ENCODE measurements at regions not wholly inside any gene's neighbourhood (a gene's known extent, or its start where the extent isn't known, plus 50 kb on each side); places are given as distances from the start of the nearest gene placed in this dataset.
A peak's percentile ranks its signal among the peaks of the same experiment; 100 is the strongest.
"Not testable (repeated sequence)": the region's sequence is repeated elsewhere in the genome, so short reads cannot be mapped to it uniquely, and the experiment has no call there.

DNA sequence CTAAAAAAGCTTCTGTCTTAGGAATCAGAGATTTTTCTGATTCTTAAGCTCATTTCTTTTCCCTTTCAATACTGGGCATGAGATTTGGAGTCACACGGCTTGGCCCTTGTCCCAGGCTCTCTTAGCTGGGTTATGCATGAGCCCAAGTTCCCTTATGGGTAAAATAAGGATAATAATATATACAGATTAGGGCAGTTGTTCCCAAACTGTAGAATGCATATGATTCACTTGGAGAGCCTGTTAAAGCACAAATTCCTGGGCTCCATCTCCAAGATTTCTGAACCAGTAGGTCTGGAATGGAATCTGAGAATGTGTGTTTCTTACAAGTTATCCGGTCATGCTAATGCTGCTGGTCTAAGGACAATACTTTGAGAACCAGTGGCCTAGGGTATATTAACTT, 154.0 kb downstream of the REEP3 start:
- Mint-ChIP-seq H3K4me1 (peaks cover 5% of the 10 kb centered on the region), H3K27ac (no peak overlapping the region), H3K4me3 (no peak overlapping the region), H3K9me3 (no peaks in the 10 kb centered on the region), H3K27me3 (peaks cover 3% of the 10 kb centered on the region), H3K36me3 (no peaks in the 10 kb centered on the region)
- ATAC-seq (ENCODE audit: low read depth) (no peak), DNase-seq (ENCODE audit: low spot score in 2 of 2) (no peak)

DNA sequence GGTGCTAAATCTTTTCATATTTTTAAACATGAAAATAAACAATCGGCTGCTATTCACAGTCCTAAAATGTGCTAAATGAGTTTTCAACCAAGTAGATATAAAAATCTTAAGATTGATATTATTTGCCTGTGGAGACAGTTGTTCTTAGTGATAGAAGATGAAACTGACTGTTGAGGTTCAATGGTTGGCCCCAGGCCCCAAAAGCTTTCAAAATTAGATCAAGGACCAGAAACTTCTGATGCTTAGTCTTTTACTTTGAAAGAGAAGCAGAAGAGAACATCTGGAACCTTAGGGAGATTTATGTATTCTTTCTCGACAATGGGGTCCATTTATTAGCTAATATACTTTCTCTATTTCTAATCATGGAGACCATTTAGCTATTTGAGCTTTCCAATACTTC, 155.8 kb downstream of the REEP3 start:
- no peak for ATAC-seq (ENCODE audit: low read depth)
- no peak for DNase-seq (ENCODE audit: low spot score in 2 of 2)
- Mint-ChIP-seq H3K4me1 (no peaks in the 10 kb centered on the region), H3K4me3 (no peak overlapping the region), H3K27ac (no peak overlapping the region), H3K27me3 (no peaks in the 10 kb centered on the region), H3K9me3 (no peaks in the 10 kb centered on the region), H3K36me3 (no peaks in the 10 kb centered on the region)

GRCh38 chr10:63680545-63680944, 159.3 kb downstream of the REEP3 start:
- not testable (repeated sequence) for H3K36me3 Mint-ChIP-seq; H3K4me1 Mint-ChIP-seq; H3K9me3 Mint-ChIP-seq; H3K4me3 Mint-ChIP-seq; DNase-seq (ENCODE audit: low spot score in 2 of 2); ATAC-seq (ENCODE audit: low read depth); H3K27ac Mint-ChIP-seq; H3K27me3 Mint-ChIP-seq

GRCh38 chr10:63681993-63682697, 160.9 kb downstream of the REEP3 start:
- no peaks in the 10 kb centered on the region for H3K36me3 Mint-ChIP-seq
- DNase-seq (ENCODE audit: low spot score in 2 of 2) (no peak), ATAC-seq (ENCODE audit: low read depth) (no peak)
- no peak overlapping the region for H3K27ac Mint-ChIP-seq
- H3K4me1 Mint-ChIP-seq, result no peaks in the 10 kb centered on the region
- H3K4me3 Mint-ChIP-seq, result no peak overlapping the region
- peaks cover 2% of the 10 kb centered on the region for H3K27me3 Mint-ChIP-seq
- no peaks in the 10 kb centered on the region for H3K9me3 Mint-ChIP-seq

- H3K4me3 Mint-ChIP-seq; H3K9me3 Mint-ChIP-seq; DNase-seq (ENCODE audit: low spot score in 2 of 2); H3K4me1 Mint-ChIP-seq; H3K27ac Mint-ChIP-seq; ATAC-seq (ENCODE audit: low read depth); H3K27me3 Mint-ChIP-seq; H3K36me3 Mint-ChIP-seq: not testable (repeated sequence)
Observed at GRCh38 chr10:63682698-63683052, 161.5 kb downstream of the REEP3 start.

DNA sequence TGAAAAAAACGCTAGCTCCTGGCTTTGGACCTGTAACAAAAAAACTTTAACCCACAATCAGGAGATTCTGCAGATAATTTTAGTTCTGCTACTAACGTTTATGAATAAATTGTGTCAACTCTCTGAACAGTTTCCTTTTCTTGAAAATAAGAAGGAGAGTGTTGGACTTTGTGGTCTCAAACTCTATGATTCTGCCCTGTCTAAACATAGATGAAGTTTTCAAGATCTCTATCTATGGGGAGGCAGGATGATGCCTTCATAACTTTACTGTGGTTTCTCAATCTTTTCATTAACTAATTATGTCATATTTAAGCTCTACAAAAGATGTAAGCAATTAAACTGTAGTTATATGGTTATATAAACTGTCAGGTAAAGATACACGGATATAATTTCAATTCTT, 162.0 kb downstream of the REEP3 start:
- no peak for DNase-seq (ENCODE audit: low spot score in 2 of 2)

GRCh38 chr10:63683686-63684085, 162.5 kb downstream of the REEP3 start:
- Mint-ChIP-seq H3K27me3 (peaks cover 2% of the 10 kb centered on the region), H3K4me3 (no peak overlapping the region), H3K27ac (no peak overlapping the region), H3K4me1 (no peaks in the 10 kb centered on the region), H3K9me3 (no peaks in the 10 kb centered on the region), H3K36me3 (no peaks in the 10 kb centered on the region)
- DNase-seq (ENCODE audit: low spot score in 2 of 2) (no peak), ATAC-seq (ENCODE audit: low read depth) (no peak)

More for the DNA sequence above, 162.0 kb downstream of the REEP3 start:
- peaks cover 2% of the 10 kb centered on the region for H3K27me3 Mint-ChIP-seq
- H3K27ac Mint-ChIP-seq, result no peak overlapping the region
- no peak overlapping the region for H3K4me3 Mint-ChIP-seq
- no peaks in the 10 kb centered on the region for H3K9me3 Mint-ChIP-seq
- H3K36me3 Mint-ChIP-seq, result no peaks in the 10 kb centered on the region
- ATAC-seq (ENCODE audit: low read depth), result no peak
- H3K4me1 Mint-ChIP-seq, result no peaks in the 10 kb centered on the region

DNA sequence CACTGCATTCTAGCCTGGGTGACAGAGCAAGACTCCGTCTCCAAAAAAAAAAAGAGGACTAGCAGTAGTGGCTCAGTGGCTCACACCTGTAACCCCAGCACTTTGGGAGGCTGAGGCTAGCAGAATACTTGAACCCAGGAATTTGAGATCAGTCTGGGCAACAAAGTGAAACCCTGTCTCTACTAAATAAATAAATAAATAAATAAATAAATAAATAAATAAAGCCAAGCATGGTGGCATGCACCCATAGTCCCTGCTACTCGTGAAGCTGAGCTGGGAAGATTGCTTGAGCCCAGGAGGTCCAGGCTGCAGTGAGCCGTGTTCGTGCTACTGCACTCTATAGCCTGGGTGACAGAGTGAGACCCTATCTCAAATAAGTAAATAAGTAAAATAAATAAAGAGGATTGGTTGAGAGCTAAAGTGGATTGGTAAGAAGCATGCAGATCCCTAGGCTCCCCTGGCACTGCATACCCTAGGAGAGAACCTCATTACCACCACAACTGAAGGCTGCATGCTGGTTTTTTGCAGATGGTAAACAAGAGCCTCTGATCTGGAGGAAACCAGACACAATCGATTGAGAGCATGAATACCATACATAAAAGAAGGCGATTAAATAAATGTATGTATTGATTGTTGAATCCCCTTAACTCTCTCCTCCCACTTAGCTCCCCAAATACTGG, 163.2 kb downstream of the REEP3 start:
- Mint-ChIP-seq H3K4me3 (no peak overlapping the region), H3K27me3 (peaks cover 4% of the 10 kb centered on the region), H3K36me3 (no peaks in the 10 kb centered on the region), H3K27ac (no peak overlapping the region), H3K4me1 (no peaks in the 10 kb centered on the region), H3K9me3 (no peaks in the 10 kb centered on the region)
- DNase-seq (ENCODE audit: low spot score in 2 of 2), result no peak
- ATAC-seq (ENCODE audit: low read depth), result no peak

- Mint-ChIP-seq H3K9me3 (no peaks in the 10 kb centered on the region), H3K27me3 (peaks cover 2% of the 10 kb centered on the region), H3K36me3 (no peaks in the 10 kb centered on the region), H3K4me1 (peaks cover 5% of the 10 kb centered on the region), H3K27ac (no peak overlapping the region), H3K4me3 (no peak overlapping the region)
- ATAC-seq (ENCODE audit: low read depth) (no peak), DNase-seq (ENCODE audit: low spot score in 2 of 2) (no peak)
Observed at GRCh38 chr10:63689768-63690167, 168.6 kb downstream of the REEP3 start.

GRCh38 chr10:63692220-63692896, 171.2 kb downstream of the REEP3 start:
- Mint-ChIP-seq H3K27ac (no peak overlapping the region), H3K4me3 (no peak overlapping the region), H3K4me1 (peaks cover 5% of the 10 kb centered on the region), H3K27me3 (peaks cover 2% of the 10 kb centered on the region), H3K9me3 (no peaks in the 10 kb centered on the region), H3K36me3 (no peaks in the 10 kb centered on the region)
- ATAC-seq (ENCODE audit: low read depth) (peak; percentile 77), DNase-seq (ENCODE audit: low spot score in 2 of 2) (no peak)

GRCh38 chr10:63693021-63693420, 171.8 kb downstream of the REEP3 start:
- ATAC-seq (ENCODE audit: low read depth); H3K4me1 Mint-ChIP-seq; H3K27me3 Mint-ChIP-seq; H3K27ac Mint-ChIP-seq; H3K36me3 Mint-ChIP-seq; H3K9me3 Mint-ChIP-seq; H3K4me3 Mint-ChIP-seq; DNase-seq (ENCODE audit: low spot score in 2 of 2): not testable (repeated sequence)

DNA sequence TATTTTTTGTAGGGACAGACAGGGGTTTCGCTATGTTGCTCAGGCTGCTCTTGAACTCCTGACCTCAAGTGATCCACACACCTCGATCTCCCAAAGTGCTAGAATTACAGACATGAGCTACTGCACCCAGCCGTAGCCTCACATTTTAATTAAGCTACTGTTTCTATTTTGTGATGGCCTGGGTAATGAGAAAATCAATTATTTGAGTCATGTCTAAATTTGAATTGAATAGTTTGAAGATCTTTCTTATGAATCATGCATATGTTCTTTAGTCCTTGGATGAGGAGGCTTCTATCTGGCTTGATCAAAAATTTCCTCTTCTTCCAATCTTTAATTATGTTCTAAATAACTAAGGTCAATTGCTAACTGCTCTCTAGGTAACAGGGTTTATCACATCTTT, 175.0 kb downstream of the REEP3 start:
- ATAC-seq (ENCODE audit: low read depth) (no peak), DNase-seq (ENCODE audit: low spot score in 2 of 2) (no peak)
- H3K9me3 Mint-ChIP-seq, result no peaks in the 10 kb centered on the region
- H3K4me3 Mint-ChIP-seq, result no peak overlapping the region
- H3K4me1 Mint-ChIP-seq, result peaks cover 16% of the 10 kb centered on the region
- no peak overlapping the region for H3K27ac Mint-ChIP-seq
- no peaks in the 10 kb centered on the region for H3K27me3 Mint-ChIP-seq
- H3K36me3 Mint-ChIP-seq, result no peaks in the 10 kb centered on the region

DNA sequence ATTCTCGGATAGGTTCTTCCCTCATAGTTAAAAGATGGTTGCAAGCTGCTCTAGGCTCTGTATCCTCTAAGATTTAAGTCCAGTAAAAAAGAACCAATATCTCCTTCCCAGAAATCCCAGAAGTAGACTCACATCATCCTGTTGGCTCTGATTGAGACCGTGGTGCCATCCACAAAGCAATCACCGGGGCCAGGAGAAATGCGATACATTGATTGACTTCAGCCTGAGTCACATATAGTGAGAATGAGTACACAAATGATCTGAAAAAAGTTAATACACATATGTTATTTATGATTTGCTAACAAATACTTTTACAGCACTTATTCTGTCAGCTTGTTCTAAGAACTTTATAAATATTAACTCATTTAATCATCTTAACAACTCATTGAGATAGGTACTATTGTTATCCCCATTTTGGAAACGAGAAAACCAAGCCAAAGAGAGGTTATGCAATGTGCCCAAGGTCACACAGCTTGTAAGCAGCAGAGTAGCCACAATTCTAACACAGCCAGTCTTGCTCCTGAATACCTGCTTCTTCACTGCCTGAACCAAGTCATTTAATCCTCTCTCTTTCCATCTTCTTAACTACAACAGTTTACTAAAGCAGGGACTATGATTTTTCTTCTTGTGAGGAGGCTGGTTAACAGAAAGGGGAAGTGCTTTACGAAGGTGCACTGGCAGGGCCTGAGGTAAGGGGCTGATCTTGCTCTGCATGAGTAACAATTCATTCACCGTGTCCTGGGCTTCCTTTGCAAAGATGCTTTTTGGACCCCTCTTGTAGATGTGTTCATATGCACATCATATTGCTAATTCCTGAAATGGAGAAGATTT, 177.0 kb downstream of the REEP3 start:
- H3K4me3 Mint-ChIP-seq, result peak overlapping the region; percentile 24
- H3K27ac Mint-ChIP-seq, result no peak overlapping the region
- H3K9me3 Mint-ChIP-seq, result no peaks in the 10 kb centered on the region
- ATAC-seq (ENCODE audit: low read depth) (peak; percentile 96), DNase-seq (ENCODE audit: low spot score in 2 of 2) (peak; percentile 17 to 24)
- H3K27me3 Mint-ChIP-seq, result no peaks in the 10 kb centered on the region
- H3K36me3 Mint-ChIP-seq, result no peaks in the 10 kb centered on the region
- H3K4me1 Mint-ChIP-seq, result peaks cover 16% of the 10 kb centered on the region

DNA sequence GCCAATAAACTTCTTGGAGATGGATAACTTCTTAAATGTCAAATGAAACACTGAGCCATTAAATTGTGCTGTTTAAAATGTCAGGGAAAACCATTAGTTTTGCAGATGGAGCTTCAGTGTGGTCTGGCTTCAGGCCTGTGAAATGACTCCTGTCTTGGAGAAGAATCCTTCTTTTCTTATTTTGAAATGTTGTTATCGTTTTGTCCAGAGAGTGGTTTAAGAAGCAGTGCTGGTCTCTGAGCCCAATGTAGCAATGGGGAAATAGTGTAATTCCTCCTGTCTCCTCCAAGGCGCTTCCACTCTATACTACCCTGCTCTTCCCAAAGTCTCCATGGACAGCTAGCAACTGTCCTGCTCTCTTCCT, 177.6 kb downstream of the REEP3 start:
- Mint-ChIP-seq H3K27me3 (no peaks in the 10 kb centered on the region), H3K36me3 (no peaks in the 10 kb centered on the region), H3K9me3 (no peaks in the 10 kb centered on the region), H3K4me1 (peaks cover 19% of the 10 kb centered on the region), H3K4me3 (peak overlapping the region; percentile 24), H3K27ac (no peak overlapping the region)
- DNase-seq (ENCODE audit: low spot score in 2 of 2), result no peak
- no peak for ATAC-seq (ENCODE audit: low read depth)
